ENCODE measurements at regions not wholly inside any gene's neighbourhood (a gene's known extent, or its start where the extent isn't known, plus 50 kb on each side); places are given as distances from the start of the nearest gene placed in this dataset.
"Not testable (repeated sequence)": the region's sequence is repeated elsewhere in the genome, so short reads cannot be mapped to it uniquely, and the experiment has no call there.

GRCh38 chr3:148534089-148534988 is 163.4 kb upstream of the AGTR1 start:
- no peak for DNase-seq

- DNase-seq, result no peak
Observed at GRCh38 chr3:148535001-148535400, 162.7 kb upstream of the AGTR1 start.

- DNase-seq, result no peak
Observed at GRCh38 chr3:148540266-148540665, 157.4 kb upstream of the AGTR1 start.

- DNase-seq, result no peak
Observed at GRCh38 chr3:148540851-148541250, 156.9 kb upstream of the AGTR1 start.

- no peak for DNase-seq
Observed at GRCh38 chr3:148546959-148547358, 150.7 kb upstream of the AGTR1 start.

GRCh38 chr3:148551767-148552260 is 145.9 kb upstream of the AGTR1 start:
- no peak for DNase-seq

- no peak for DNase-seq
Observed at GRCh38 chr3:148554367-148554766, 143.3 kb upstream of the AGTR1 start.

GRCh38 chr3:148556664-148557063 is 141.0 kb upstream of the AGTR1 start:
- no peak for DNase-seq

- DNase-seq, result not testable (repeated sequence)
Observed at GRCh38 chr3:148577579-148577978, 120.1 kb upstream of the AGTR1 start.

- DNase-seq, result no peak
Observed at GRCh38 chr3:148582126-148582525, 115.6 kb upstream of the AGTR1 start.

- no peak for DNase-seq
Observed at GRCh38 chr3:148583793-148584192, 113.9 kb upstream of the AGTR1 start.

- DNase-seq, result no peak
Observed at GRCh38 chr3:148584438-148584837, 113.3 kb upstream of the AGTR1 start.

GRCh38 chr3:148585671-148586379 is 111.9 kb upstream of the AGTR1 start:
- DNase-seq, result no peak

GRCh38 chr3:148588291-148588690 is 109.4 kb upstream of the AGTR1 start:
- DNase-seq, result no peak

GRCh38 chr3:148591525-148591924 is 106.2 kb upstream of the AGTR1 start:
- no peak for DNase-seq

- DNase-seq, result no peak
Observed at GRCh38 chr3:148598619-148599018, 99.1 kb upstream of the AGTR1 start.

- no peak for DNase-seq
Observed at GRCh38 chr3:148599481-148599880, 98.2 kb upstream of the AGTR1 start.

GRCh38 chr3:148600440-148600839 is 97.3 kb upstream of the AGTR1 start:
- DNase-seq, result no peak

GRCh38 chr3:148600902-148601765 is 96.6 kb upstream of the AGTR1 start:
- no peak for DNase-seq

GRCh38 chr3:148601766-148602685 is 95.7 kb upstream of the AGTR1 start:
- no peak for DNase-seq

GRCh38 chr3:148604270-148605085 is 93.2 kb upstream of the AGTR1 start:
- no peak for DNase-seq
